Neural progenitor cell (in vitro differentiated cells): ENCODE measurements at regions not wholly inside any gene's neighbourhood (a gene's known extent, or its start where the extent isn't known, plus 50 kb on each side); places are given as distances from the start of the nearest gene placed in this dataset.

Experiments used
- DNase-seq: peaks from one replicate; pipeline ENCODE4 v3.0.0-alpha.2; 2016; ENCODE audit warnings: low spot score
- H2AFZ ChIP-seq: fragments of 200-600 bp; sonication (generic); replicated peaks from 2 replicates; pipeline ENCODE4 v1.6.1; 2016; ENCODE audit warnings: antibody characterized with exemption
- H3F3A ChIP-seq: fragments of 200-600 bp; sonication (generic); 2 replicates; pipeline ENCODE4 v1.6.1; 2016; ENCODE audit warnings: antibody characterized with exemption, low read depth
- H3K27ac ChIP-seq: fragments of 200-600 bp; sonication (generic); 2 replicates; pipeline ENCODE4 v1.5.1; 2016; ENCODE audit warnings: mild to moderate bottlenecking
- H3K27me3 ChIP-seq: fragments of 200-600 bp; sonication (generic); 2 replicates; pipeline ENCODE4 v1.6.1; 2016; ENCODE audit warnings: mild to moderate bottlenecking, moderate library complexity
- H3K36me3 ChIP-seq: fragments of 200-600 bp; sonication (generic); 2 replicates; pipeline ENCODE4 v1.5.1; 2016
- H3K4me1 ChIP-seq: fragments of 200-600 bp; sonication (generic); 2 replicates; pipeline ENCODE4 v1.6.1; 2016; ENCODE audit warnings: mixed run types
- H3K4me2 ChIP-seq: fragments of 200-600 bp; sonication (generic); 2 replicates; pipeline ENCODE4 v1.6.1; 2016
- H3K4me3 ChIP-seq: fragments of 200-600 bp; sonication (generic); 2 replicates; pipeline ENCODE4 v1.5.1; 2016
- H3K79me2 ChIP-seq: fragments of 200-600 bp; sonication (generic); 2 replicates; pipeline ENCODE4 v1.6.1; 2016; ENCODE audit warnings: low read depth
- H3K9ac ChIP-seq: fragments of 200-600 bp; sonication (generic); 2 replicates; pipeline ENCODE4 v1.6.1; 2016
- H3K9me3 ChIP-seq: fragments of 200-600 bp; sonication (generic); 2 replicates; pipeline ENCODE4 v1.5.1; 2016; ENCODE audit warnings: low read depth
- H4K20me1 ChIP-seq: fragments of 200-600 bp; sonication (generic); 2 replicates; pipeline ENCODE4 v1.6.1; 2016; ENCODE audit warnings: low read depth
- H3K27ac Mint-ChIP-seq: 3 replicates; pipeline ENCODE4 v1.8.0; 2021; ENCODE audit warnings: mixed read lengths
- H3K27me3 Mint-ChIP-seq: 2 replicates; pipeline ENCODE4 v1.8.0; 2022; ENCODE audit warnings: low read depth, mild to moderate bottlenecking, inconsistent platforms, moderate library complexity, mixed read lengths; ENCODE audit not compliant: insufficient read depth
- H3K36me3 Mint-ChIP-seq: 3 replicates; pipeline ENCODE4 v1.8.0; 2021; ENCODE audit warnings: mixed read lengths
- H3K4me1 Mint-ChIP-seq: 3 replicates; pipeline ENCODE4 v1.8.0; 2021; ENCODE audit warnings: mixed read lengths
- H3K4me3 Mint-ChIP-seq: 3 replicates; pipeline ENCODE4 v1.8.0; 2021; ENCODE audit warnings: mild to moderate bottlenecking, moderate library complexity, mixed read lengths
- H3K9me3 Mint-ChIP-seq: 3 replicates; pipeline ENCODE4 v1.8.0; 2020; ENCODE audit warnings: mixed read lengths
- EZH2 ChIP-seq: fragments of 200-600 bp; sonication (generic); IDR thresholded peaks from 2 replicates; pipeline ENCODE4 v1.6.1; 2017; ENCODE audit warnings: antibody characterized with exemption, mild to moderate bottlenecking, moderate library complexity
- EZH2phosphoT487 ChIP-seq: fragments of 200-600 bp; sonication (generic); IDR thresholded peaks from 2 replicates; pipeline ENCODE4 v1.6.1; 2017; ENCODE audit warnings: antibody characterized with exemption
- TF ChIP-seq, protein P1 (sequence below): fragments of 200-600 bp; sonication (generic); IDR thresholded peaks from 2 replicates; pipeline ENCODE4 v1.5.1; 2017; ENCODE audit warnings: antibody characterized with exemption, mild to moderate bottlenecking

- no peak overlapping the region for H2AFZ ChIP-seq
- no peaks in the 10 kb centered on the region for H3K36me3 ChIP-seq
- no peaks in the 10 kb centered on the region for H3K79me2 ChIP-seq
- Mint-ChIP-seq H3K27me3 (peaks cover 1% of the 10 kb centered on the region), H3K9me3 (no peaks in the 10 kb centered on the region), H3K4me1 (peaks cover 11% of the 10 kb centered on the region), H3K27ac (no peak overlapping the region), H3K36me3 (no peaks in the 10 kb centered on the region), H3K4me3 (no peak overlapping the region)
- DNase-seq, result peak; percentile 28
- H3K27me3 ChIP-seq, result no peaks in the 10 kb centered on the region
- no peak overlapping the region for H3K9ac ChIP-seq
- no peak overlapping the region for H3K27ac ChIP-seq
- H3K4me3 ChIP-seq, result no peak overlapping the region
- H3F3A ChIP-seq, result no peaks in the 10 kb centered on the region
- H3K4me2 ChIP-seq, result no peak overlapping the region
- no peaks in the 10 kb centered on the region for H4K20me1 ChIP-seq
- H3K4me1 ChIP-seq, result peaks cover 3% of the 10 kb centered on the region
- no peaks in the 10 kb centered on the region for H3K9me3 ChIP-seq
- TF ChIP-seq EZH2phosphoT487, result no peak
Observed at GRCh38 chr1:233459968-233460367, 132.4 kb downstream of the MAP3K21 start.

GRCh38 chr1:233460692-233461091 lies 133.2 kb downstream of the MAP3K21 start:
- Histone ChIP-seq H2AFZ (no peak overlapping the region), H3K9ac (no peak overlapping the region), H3K27me3 (no peaks in the 10 kb centered on the region), H3K79me2 (no peaks in the 10 kb centered on the region), H3K4me1 (peaks cover 3% of the 10 kb centered on the region), H3K4me3 (no peak overlapping the region), H3F3A (no peaks in the 10 kb centered on the region), H3K36me3 (no peaks in the 10 kb centered on the region), H3K27ac (no peak overlapping the region), H3K4me2 (no peak overlapping the region), H3K9me3 (no peaks in the 10 kb centered on the region), H4K20me1 (no peaks in the 10 kb centered on the region)
- no peak for TF ChIP-seq EZH2
- TF ChIP-seq, protein P1, sequence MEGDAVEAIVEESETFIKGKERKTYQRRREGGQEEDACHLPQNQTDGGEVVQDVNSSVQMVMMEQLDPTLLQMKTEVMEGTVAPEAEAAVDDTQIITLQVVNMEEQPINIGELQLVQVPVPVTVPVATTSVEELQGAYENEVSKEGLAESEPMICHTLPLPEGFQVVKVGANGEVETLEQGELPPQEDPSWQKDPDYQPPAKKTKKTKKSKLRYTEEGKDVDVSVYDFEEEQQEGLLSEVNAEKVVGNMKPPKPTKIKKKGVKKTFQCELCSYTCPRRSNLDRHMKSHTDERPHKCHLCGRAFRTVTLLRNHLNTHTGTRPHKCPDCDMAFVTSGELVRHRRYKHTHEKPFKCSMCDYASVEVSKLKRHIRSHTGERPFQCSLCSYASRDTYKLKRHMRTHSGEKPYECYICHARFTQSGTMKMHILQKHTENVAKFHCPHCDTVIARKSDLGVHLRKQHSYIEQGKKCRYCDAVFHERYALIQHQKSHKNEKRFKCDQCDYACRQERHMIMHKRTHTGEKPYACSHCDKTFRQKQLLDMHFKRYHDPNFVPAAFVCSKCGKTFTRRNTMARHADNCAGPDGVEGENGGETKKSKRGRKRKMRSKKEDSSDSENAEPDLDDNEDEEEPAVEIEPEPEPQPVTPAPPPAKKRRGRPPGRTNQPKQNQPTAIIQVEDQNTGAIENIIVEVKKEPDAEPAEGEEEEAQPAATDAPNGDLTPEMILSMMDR, result no peak
- TF ChIP-seq EZH2phosphoT487, result no peak
- Mint-ChIP-seq H3K27ac (no peak overlapping the region), H3K4me1 (peaks cover 11% of the 10 kb centered on the region), H3K27me3 (no peaks in the 10 kb centered on the region), H3K9me3 (no peaks in the 10 kb centered on the region), H3K36me3 (no peaks in the 10 kb centered on the region), H3K4me3 (no peak overlapping the region)
- no peak for DNase-seq

GRCh38 chr1:233461847-233462246 lies 134.3 kb downstream of the MAP3K21 start:
- Histone ChIP-seq H3K4me2 (no peak overlapping the region), H3K4me1 (peaks cover 3% of the 10 kb centered on the region), H3K9ac (no peak overlapping the region), H2AFZ (no peak overlapping the region), H3F3A (no peaks in the 10 kb centered on the region), H3K27me3 (no peaks in the 10 kb centered on the region), H3K4me3 (no peak overlapping the region), H4K20me1 (no peaks in the 10 kb centered on the region), H3K27ac (no peak overlapping the region), H3K9me3 (no peaks in the 10 kb centered on the region), H3K79me2 (no peaks in the 10 kb centered on the region), H3K36me3 (no peaks in the 10 kb centered on the region)
- TF ChIP-seq EZH2phosphoT487 (no peak), EZH2 (no peak)
- TF ChIP-seq, protein P1, result no peak
- H3K36me3 Mint-ChIP-seq, result no peaks in the 10 kb centered on the region
- H3K4me3 Mint-ChIP-seq, result no peak overlapping the region
- peaks cover 3% of the 10 kb centered on the region for H3K9me3 Mint-ChIP-seq
- no peak for DNase-seq
- H3K4me1 Mint-ChIP-seq, result peaks cover 11% of the 10 kb centered on the region
- H3K27me3 Mint-ChIP-seq, result no peaks in the 10 kb centered on the region
- H3K27ac Mint-ChIP-seq, result no peak overlapping the region

GRCh38 chr1:233463333-233463732 lies 135.8 kb downstream of the MAP3K21 start:
- H3K4me3 Mint-ChIP-seq, result no peak overlapping the region

More at GRCh38 chr1:233463333-233463732, 135.8 kb downstream of the MAP3K21 start:
- H3K4me2 ChIP-seq, result no peak overlapping the region
- H3K79me2 ChIP-seq, result no peaks in the 10 kb centered on the region
- H3K9ac ChIP-seq, result no peak overlapping the region
- H3K4me1 ChIP-seq, result peaks cover under 1% of the 10 kb centered on the region
- TF ChIP-seq EZH2phosphoT487, result no peak
- TF ChIP-seq, protein P1, result no peak
- TF ChIP-seq EZH2, result no peak
- Mint-ChIP-seq H3K27me3 (no peaks in the 10 kb centered on the region), H3K36me3 (no peaks in the 10 kb centered on the region), H3K9me3 (peaks cover 3% of the 10 kb centered on the region), H3K27ac (no peak overlapping the region), H3K4me1 (peaks cover 11% of the 10 kb centered on the region)
- no peaks in the 10 kb centered on the region for H3K36me3 ChIP-seq
- H3K27me3 ChIP-seq, result no peaks in the 10 kb centered on the region
- no peaks in the 10 kb centered on the region for H3K9me3 ChIP-seq
- no peaks in the 10 kb centered on the region for H4K20me1 ChIP-seq
- H2AFZ ChIP-seq, result no peak overlapping the region
- H3F3A ChIP-seq, result no peaks in the 10 kb centered on the region
- no peak overlapping the region for H3K27ac ChIP-seq
- no peak overlapping the region for H3K4me3 ChIP-seq
- DNase-seq, result no peak
